SU-DHL-6 (cell line): ENCODE measurements at regions not wholly inside any gene's neighbourhood (a gene's known extent, or its start where the extent isn't known, plus 50 kb on each side); places are given as distances from the start of the nearest gene placed in this dataset.

Source experiments
- EZH2phosphoT487 ChIP-seq: fragments of 200-600 bp; sonication (generic), shearing (Covaris generic); conservative IDR thresholded peaks from 2 replicates; pipeline ENCODE4 v1.6.1; 2018; ENCODE audit warnings: mild to moderate bottlenecking, antibody characterized with exemption, low read length, moderate library complexity, mixed read lengths
- TF ChIP-seq, protein P1 (sequence below): fragments of 200-600 bp; sonication (generic); IDR thresholded peaks from one replicate; pipeline ENCODE4 v1.5.1; 2017; ENCODE audit warnings: antibody characterized with exemption, mild to moderate bottlenecking, low read length, moderate library complexity; ENCODE audit not compliant: insufficient read depth, poor library complexity, severe bottlenecking

DNA sequence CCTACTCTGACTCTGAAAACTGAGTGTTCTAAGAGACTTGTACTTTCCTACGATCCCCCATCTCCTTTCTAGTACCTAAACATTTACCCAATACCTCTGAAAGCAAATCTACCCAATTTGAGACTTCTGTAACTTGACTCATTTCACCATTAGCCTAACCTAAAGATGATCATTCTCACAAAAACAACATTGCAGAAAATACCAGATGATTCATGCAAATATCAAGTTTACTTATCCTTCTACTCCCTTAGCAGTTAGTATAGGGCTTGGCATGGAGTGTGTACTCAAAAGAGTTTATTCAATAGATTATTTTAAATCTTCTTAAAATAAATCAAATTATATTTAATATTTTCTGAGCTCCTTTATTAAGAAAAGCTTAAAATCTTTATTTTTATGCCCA, 89.6 kb downstream of the NR4A2 start:
- TF ChIP-seq, protein P1, sequence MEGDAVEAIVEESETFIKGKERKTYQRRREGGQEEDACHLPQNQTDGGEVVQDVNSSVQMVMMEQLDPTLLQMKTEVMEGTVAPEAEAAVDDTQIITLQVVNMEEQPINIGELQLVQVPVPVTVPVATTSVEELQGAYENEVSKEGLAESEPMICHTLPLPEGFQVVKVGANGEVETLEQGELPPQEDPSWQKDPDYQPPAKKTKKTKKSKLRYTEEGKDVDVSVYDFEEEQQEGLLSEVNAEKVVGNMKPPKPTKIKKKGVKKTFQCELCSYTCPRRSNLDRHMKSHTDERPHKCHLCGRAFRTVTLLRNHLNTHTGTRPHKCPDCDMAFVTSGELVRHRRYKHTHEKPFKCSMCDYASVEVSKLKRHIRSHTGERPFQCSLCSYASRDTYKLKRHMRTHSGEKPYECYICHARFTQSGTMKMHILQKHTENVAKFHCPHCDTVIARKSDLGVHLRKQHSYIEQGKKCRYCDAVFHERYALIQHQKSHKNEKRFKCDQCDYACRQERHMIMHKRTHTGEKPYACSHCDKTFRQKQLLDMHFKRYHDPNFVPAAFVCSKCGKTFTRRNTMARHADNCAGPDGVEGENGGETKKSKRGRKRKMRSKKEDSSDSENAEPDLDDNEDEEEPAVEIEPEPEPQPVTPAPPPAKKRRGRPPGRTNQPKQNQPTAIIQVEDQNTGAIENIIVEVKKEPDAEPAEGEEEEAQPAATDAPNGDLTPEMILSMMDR, result no peak
- no peak for TF ChIP-seq EZH2phosphoT487
